B cell (primary cell): ENCODE measurements at regions not wholly inside any gene's neighbourhood (a gene's known extent, or its start where the extent isn't known, plus 50 kb on each side); places are given as distances from the start of the nearest gene placed in this dataset.

Source experiments
- ATAC-seq: fragments of 200-7000 bp; cut with Tn5 transposase; one replicate; pipeline ENCODE4 v1.10.0; 2021; ENCODE audit warnings: low read depth, mild to moderate bottlenecking, moderate number of reproducible peaks, moderate library complexity
- CTCF ChIA-PET: fragments of 350-600 bp; sonication (Branson Sonifier 250); formaldehyde crosslinking; loops from one replicate; lab custom pipeline; 2021; ENCODE audit warnings: antibody characterized with exemption, inconsistent platforms; lab: Charles Lee
- POLR2A ChIA-PET: fragments of 350-600 bp; sonication (Branson Sonifier 250); formaldehyde crosslinking; loops from one replicate; lab custom pipeline; 2021; ENCODE audit warnings: antibody characterized with exemption; lab: Charles Lee
- DNase-seq: peaks from one replicate; pipeline ENCODE4 v3.0.0; 2013
- H2AFZ ChIP-seq: 2 replicates; pipeline ENCODE4 v1.6.1; 2012; ENCODE audit warnings: mild to moderate bottlenecking, low read depth, low read length; ENCODE audit not compliant: insufficient read depth, poor library complexity, severe bottlenecking
- H3K27ac ChIP-seq, 2 donors: 1 replicate in 1 of 2; 2 replicates in 1 of 2; pipeline ENCODE4 v1.5.1; 2012 to 2013; ENCODE audit warnings: low read length in 2 of 2, mild to moderate bottlenecking in 2 of 2, moderate library complexity in 1 of 2
- H3K27me3 ChIP-seq, 4 experiments: fragments of 200-600 bp in 1 of 4; sonication (generic) in 1 of 4; replicated peaks in 1 of 4; 1 replicate in 2 of 4; 2 replicates in 2 of 4; pipeline versions ENCODE4 v1.6.1 to v1.7.0; 2013 to 2016; ENCODE audit warnings: low read length in 3 of 4, mild to moderate bottlenecking in 2 of 4, mixed read lengths in 1 of 4, moderate library complexity in 1 of 4; ENCODE audit not compliant: insufficient read depth in 4 of 4, control insufficient read depth in 3 of 4; ENCODE audit errors: control extremely low read depth in 1 of 4
- H3K36me3 ChIP-seq, 2 experiments: replicated peaks in 1 of 2; 1 replicate in 1 of 2; 2 replicates in 1 of 2; pipeline versions ENCODE4 v1.6.1 to v1.7.1; 2013; ENCODE audit warnings: low read length in 1 of 2; ENCODE audit not compliant: insufficient read depth in 2 of 2, control insufficient read depth in 1 of 2; ENCODE audit errors: control extremely low read depth in 1 of 2, extremely low read depth in 1 of 2
- H3K4me1 ChIP-seq, 2 donors: fragments of 200-600 bp in 1 of 2; sonication (generic) in 1 of 2; 1 replicate in 1 of 2; 2 replicates in 1 of 2; pipeline versions ENCODE4 v1.5.1 to v1.6.1; 2013 to 2017; ENCODE audit warnings: low read length in 2 of 2; ENCODE audit not compliant: control insufficient read depth in 2 of 2, insufficient read depth in 2 of 2
- H3K4me2 ChIP-seq: replicated peaks from 2 replicates; pipeline ENCODE3; 2012; ENCODE audit warnings: mild to moderate bottlenecking, low read depth, low read length; ENCODE audit not compliant: poor library complexity, severe bottlenecking
- H3K4me3 ChIP-seq, 5 experiments: fragments of 200-600 bp in 1 of 5; sonication (generic) in 1 of 5; 1 replicate in 3 of 5; 2 replicates in 2 of 5; pipeline versions ENCODE4 v1.5.1 to v1.7.0; 2011 to 2016; ENCODE audit warnings: low read length in 4 of 5, mild to moderate bottlenecking in 4 of 5, low read depth in 2 of 5, control low read depth in 1 of 5, moderate library complexity in 1 of 5; ENCODE audit not compliant: insufficient read depth in 1 of 5; ENCODE audit errors: control extremely low read depth in 1 of 5, extremely low read depth in 1 of 5
- H3K79me2 ChIP-seq: fragments of 200-600 bp; sonication (generic); one replicate; pipeline ENCODE4 v1.6.0; 2016; ENCODE audit warnings: low read length; ENCODE audit not compliant: control insufficient read depth, insufficient read depth
- H3K9ac ChIP-seq: fragments of 200-600 bp; sonication (generic); 2 replicates; pipeline ENCODE4 v1.6.1; 2017; ENCODE audit warnings: mild to moderate bottlenecking, low read length, moderate library complexity
- H3K9me3 ChIP-seq, 3 donors: one replicate each; pipeline versions ENCODE4 v1.6.1 to v1.7.1; 2013; ENCODE audit warnings: low read length in 2 of 3; ENCODE audit not compliant: control insufficient read depth in 2 of 3, insufficient read depth in 1 of 3; ENCODE audit errors: control extremely low read depth in 1 of 3
- H4K20me1 ChIP-seq: 2 replicates; pipeline ENCODE4 v1.6.0; 2012; ENCODE audit warnings: mild to moderate bottlenecking, low read length; ENCODE audit not compliant: insufficient read depth, control insufficient read depth, poor library complexity, severe bottlenecking
- H3K27ac Mint-ChIP-seq: one replicate; pipeline ENCODE4 v1.8.0; 2021; ENCODE audit warnings: mixed read lengths
- H3K27me3 Mint-ChIP-seq: one replicate; pipeline ENCODE4 v1.8.0; 2021; ENCODE audit warnings: mixed read lengths
- H3K4me1 Mint-ChIP-seq: one replicate; pipeline ENCODE4 v1.8.0; 2021; ENCODE audit warnings: mixed read lengths
- H3K4me3 Mint-ChIP-seq: one replicate; pipeline ENCODE4 v1.8.0; 2021; ENCODE audit warnings: mixed read lengths
- H3K9me3 Mint-ChIP-seq: one replicate; pipeline ENCODE4 v1.8.0; 2022; ENCODE audit warnings: mixed read lengths; ENCODE audit not compliant: insufficient read depth
- CTCF ChIP-seq: fragments of 200-600 bp; IDR thresholded peaks from one replicate; pipeline ENCODE4 v1.8.0; 2022; ENCODE audit warnings: antibody characterized with exemption, mild to moderate bottlenecking
- EZH2 ChIP-seq: IDR thresholded peaks from 2 replicates; pipeline ENCODE4 v1.6.1; 2012; ENCODE audit warnings: borderline replicate concordance, low read depth, mild to moderate bottlenecking, moderate library complexity, low read length; ENCODE audit not compliant: insufficient read depth, poor library complexity, severe bottlenecking
- WGBS: methylation state at CpG from one replicate; pipeline ENCODE4 v1.1.5; 2013; ENCODE audit warnings: missing lambda C conversion rate; ENCODE audit not compliant: insufficient coverage; 5-methylcytosine and 5-hydroxymethylcytosine counted together
- intact Hi-C: fragments of 100-400 bp; cut with micrococcal nuclease; formaldehyde crosslinking; loops from one replicate; pipeline ENCODE4 v1.10.0; 2022

DNA sequence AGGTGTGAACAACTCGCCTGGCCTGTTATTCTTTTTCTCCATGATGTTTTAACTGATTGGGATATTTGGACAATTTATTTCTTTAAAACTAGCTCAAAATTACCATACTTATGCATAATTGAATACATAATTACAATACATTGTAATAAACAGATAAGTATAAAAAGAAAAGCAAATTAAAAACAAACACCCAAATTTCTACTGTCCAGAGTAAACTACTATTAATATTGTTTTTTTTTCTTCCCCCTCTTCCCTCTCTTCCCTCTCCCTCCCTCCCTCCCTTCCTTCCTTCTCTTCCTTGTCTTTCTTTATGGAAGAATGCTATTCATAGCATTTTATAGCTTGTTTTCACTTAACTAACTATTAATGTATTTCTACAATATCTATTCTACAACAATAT is 117.7 kb upstream of the IVNS1ABP start:
- Histone ChIP-seq H3K4me3 (no peak overlapping the region), H3K4me1 (peaks cover 8 to 9% of the 10 kb centered on the region in 2 donors), H3K9ac (no peak overlapping the region), H3K4me2 (no peak overlapping the region), H3K79me2 (no peaks in the 10 kb centered on the region), H3K27ac (no peak overlapping the region), H2AFZ (no peak overlapping the region), H3K27me3 (peaks cover 0 to 2% (median 0%) of the 10 kb centered on the region in 4 experiments), H4K20me1 (no peaks in the 10 kb centered on the region), H3K36me3 (no peaks in the 10 kb centered on the region), H3K9me3 (peaks cover 0 to under 1% (median 0%) of the 10 kb centered on the region in 3 donors)
- Mint-ChIP-seq H3K27me3 (no peaks in the 10 kb centered on the region), H3K4me3 (no peak overlapping the region), H3K4me1 (no peaks in the 10 kb centered on the region), H3K9me3 (peaks cover 3% of the 10 kb centered on the region), H3K27ac (no peak overlapping the region)
- DNase-seq, result no peak
- WGBS, result no CpG with 5 or more reads among the region's 1 CpG
- CTCF ChIA-PET, result interaction anchor here (1.0 kb wide), 1 partner anchor 246 kb away, joined by 3 read pairs; no protein-coding TSS in a partner anchor
- POLR2A ChIA-PET, result no interaction called here
- TF ChIP-seq EZH2, result no peak
- TF ChIP-seq CTCF, result no peak
- ATAC-seq, result no peak
- intact Hi-C loops, result no loop called here

DNA sequence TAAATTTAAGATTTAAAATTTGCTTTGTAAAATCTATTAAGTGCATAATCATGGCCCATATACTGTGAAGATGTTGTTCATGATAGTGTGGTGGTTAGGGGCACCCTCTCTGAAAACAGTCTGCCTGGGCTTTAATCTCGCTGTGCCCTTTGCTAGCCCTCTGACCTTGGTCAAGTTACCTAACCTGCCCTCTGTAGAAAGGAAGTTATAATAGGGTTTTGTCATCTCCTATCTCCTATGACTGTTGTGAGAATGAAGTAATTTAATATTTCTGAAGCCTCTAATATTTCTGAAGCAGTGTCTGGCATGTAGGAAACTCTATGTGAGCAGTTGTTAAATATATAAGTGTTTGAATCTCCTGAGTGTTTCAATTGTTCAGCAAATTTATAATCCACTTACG is 116.6 kb upstream of the IVNS1ABP start:
- intact Hi-C loops, result no loop called here
- POLR2A ChIA-PET, result no interaction called here
- DNase-seq (no peak), ATAC-seq (no peak)
- Mint-ChIP-seq H3K4me3 (no peak overlapping the region), H3K27me3 (no peaks in the 10 kb centered on the region), H3K27ac (no peak overlapping the region), H3K4me1 (no peaks in the 10 kb centered on the region), H3K9me3 (peaks cover 8% of the 10 kb centered on the region)
- Histone ChIP-seq H3K9ac (no peak overlapping the region), H3K4me3 (no peak overlapping the region), H3K9me3 (peaks cover 0 to 4% (median 0%) of the 10 kb centered on the region in 3 donors), H2AFZ (no peak overlapping the region), H3K27ac (no peak overlapping the region), H3K4me1 (no peaks in the 10 kb centered on the region), H3K79me2 (no peaks in the 10 kb centered on the region), H3K36me3 (no peaks in the 10 kb centered on the region), H3K27me3 (peaks cover 0 to 2% (median 0%) of the 10 kb centered on the region in 4 experiments), H3K4me2 (no peak overlapping the region), H4K20me1 (no peaks in the 10 kb centered on the region)
- CTCF ChIA-PET, result no interaction called here
- no CpG with 5 or more reads among the region's 2 CpGs for WGBS
- TF ChIP-seq EZH2 (no peak), CTCF (no peak)
